GM21723 (cell line): ENCODE measurements at regions not wholly inside any gene's neighbourhood (a gene's known extent, or its start where the extent isn't known, plus 50 kb on each side); places are given as distances from the start of the nearest gene placed in this dataset.

Experiments used
- ATAC-seq: cut with Tn5 transposase; IDR thresholded peaks from one replicate; pipeline ENCODE4 v1.9.1; 2021; ENCODE audit warnings: mild to moderate bottlenecking, moderate library complexity; ENCODE audit not compliant: unreplicated experiment

DNA sequence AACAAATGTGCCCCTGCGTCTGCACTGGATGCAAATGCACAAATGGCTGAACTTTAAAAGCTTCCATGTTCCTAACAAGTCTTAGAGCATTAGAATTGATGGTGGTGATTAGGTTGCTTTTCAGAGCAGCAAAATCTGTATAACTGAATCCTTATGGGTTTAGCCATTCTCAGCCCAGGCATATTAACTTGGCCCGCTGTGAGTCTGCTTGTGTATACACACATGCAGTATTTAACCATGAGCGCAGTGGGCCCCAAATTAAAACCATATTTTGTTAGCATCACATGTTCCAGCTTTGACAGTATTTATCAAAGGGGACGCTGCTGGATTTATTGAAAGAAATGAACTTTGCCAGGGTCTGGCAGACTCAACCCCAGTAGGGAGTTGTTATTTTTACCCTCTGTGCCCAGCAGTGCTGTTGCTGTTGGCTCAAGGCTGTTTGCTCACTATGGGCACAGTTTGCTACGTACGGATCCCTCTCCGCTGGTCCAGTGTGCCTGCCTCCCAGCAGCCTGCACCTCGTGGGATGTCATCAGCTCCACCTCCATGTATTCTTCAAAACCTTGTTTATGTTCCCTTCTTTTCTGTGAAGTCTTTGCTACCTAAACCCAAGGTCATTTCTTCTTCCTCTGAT lies 144.7 kb downstream of the QRSL1 start:
- ATAC-seq, result no peak

GRCh38 chr6:106773522-106773921 lies 144.1 kb downstream of the QRSL1 start:
- no peak for ATAC-seq

- no peak for ATAC-seq
These were observed 143.1 kb downstream of the QRSL1 start for GRCh38 chr6:106772270-106773142.

DNA sequence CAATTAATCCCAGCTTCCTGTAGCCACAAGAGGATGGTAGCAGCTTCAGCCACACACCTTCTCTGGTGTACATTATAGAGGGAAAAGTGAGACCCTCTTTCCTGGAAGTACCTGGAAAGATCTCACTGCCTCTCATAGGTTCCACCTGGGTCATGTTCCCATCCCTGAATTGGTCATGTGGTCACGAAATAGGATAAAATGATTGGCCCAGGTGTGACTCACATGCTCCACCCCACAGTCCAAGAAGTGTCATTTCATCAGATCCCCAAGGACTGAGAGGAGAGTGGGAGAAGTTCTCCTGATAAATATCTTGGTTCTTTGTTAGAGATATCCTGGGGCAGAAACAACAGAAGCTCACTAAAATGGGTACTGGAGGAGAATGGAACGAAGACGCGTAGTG lies 142.4 kb downstream of the QRSL1 start:
- no peak for ATAC-seq

GRCh38 chr6:106770663-106771062 lies 141.3 kb downstream of the QRSL1 start:
- ATAC-seq, result no peak

GRCh38 chr6:106770081-106770480 lies 140.7 kb downstream of the QRSL1 start:
- no peak for ATAC-seq

- no peak for ATAC-seq
These were observed 137.9 kb downstream of the QRSL1 start for GRCh38 chr6:106767271-106767670.

- ATAC-seq, result no peak
These were observed 136.8 kb downstream of the QRSL1 start for GRCh38 chr6:106766201-106766600.

- no peak for ATAC-seq
These were observed 136.1 kb downstream of the QRSL1 start for GRCh38 chr6:106765496-106765895.

- no peak for ATAC-seq
These were observed 135.1 kb downstream of the QRSL1 start for GRCh38 chr6:106764353-106764980.

- ATAC-seq, result no peak
These were observed 134.0 kb downstream of the QRSL1 start for GRCh38 chr6:106763361-106763760.

- no peak for ATAC-seq
These were observed 131.8 kb downstream of the QRSL1 start for GRCh38 chr6:106761160-106761559.

DNA sequence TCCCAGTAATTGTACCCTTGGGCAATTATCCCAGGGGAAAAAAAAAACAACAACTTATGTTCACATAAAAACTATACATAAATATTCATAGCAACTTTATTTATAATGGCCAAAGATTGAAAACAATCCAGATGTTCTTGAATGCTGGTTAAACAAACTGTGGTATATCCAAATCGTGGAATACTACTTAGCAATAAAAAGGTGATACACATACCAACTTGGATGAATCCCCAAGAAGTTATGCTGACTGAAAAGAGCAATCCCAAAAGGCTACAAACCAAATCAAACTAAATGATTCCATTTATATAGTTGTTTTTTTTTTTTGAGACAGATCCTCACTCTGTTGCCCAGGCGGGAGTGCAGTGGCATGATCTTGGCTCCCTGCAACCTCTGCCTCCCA lies 129.7 kb downstream of the QRSL1 start:
- no peak for ATAC-seq

DNA sequence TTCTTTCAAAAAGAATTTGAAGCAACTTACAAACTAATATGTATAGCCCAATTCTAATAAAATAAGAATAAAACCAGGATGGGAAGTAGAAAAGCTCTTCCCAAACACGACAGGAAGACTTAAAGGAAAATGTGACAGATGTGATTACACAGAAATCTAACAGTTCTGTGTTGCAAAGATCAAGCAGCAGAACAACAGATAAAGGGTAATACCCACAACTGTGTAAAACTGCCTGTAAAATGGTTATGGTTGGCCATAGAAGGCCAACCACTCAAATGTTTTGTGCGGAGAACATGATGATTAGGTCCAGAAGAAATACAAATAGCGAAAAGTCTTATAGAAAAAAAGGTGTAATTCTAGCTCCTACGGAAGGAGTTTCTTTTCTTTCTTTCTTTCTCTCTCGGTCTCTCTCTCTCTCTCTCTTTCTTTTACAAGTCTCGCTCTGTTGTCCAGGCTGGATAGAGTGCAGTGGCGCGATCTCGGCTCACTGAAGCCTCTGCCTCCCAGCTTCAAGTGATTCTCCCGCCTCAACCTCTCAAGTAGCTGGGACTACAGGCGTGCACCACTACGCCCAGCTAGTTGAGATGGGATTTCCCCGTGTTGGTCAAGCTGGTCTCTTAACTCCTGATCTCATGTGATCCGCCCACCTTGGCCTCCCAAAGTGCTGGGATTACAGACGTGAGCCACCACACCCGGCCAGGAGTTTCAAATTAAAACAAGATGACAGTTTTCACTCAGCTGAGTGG lies 128.5 kb downstream of the QRSL1 start:
- no peak for ATAC-seq

DNA sequence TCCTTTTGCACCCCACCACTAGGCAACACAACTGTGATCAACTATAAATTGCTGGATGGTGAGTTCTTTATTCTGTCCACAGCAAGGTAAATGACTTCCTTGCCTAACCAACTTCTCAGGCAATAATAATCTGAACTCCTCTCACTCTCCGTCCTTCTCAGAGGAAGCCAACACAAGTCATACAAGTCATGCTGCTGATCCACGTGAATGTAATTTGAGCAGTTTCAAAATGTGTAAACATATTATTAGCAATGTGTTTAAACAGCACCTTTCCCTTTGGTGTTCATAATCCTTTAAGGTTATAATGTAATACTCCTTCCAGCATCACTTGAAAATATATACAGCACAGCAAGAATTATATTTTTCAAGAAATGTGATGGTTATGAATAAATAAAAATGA lies 127.9 kb downstream of the QRSL1 start:
- ATAC-seq, result no peak

- no peak for ATAC-seq
These were observed 124.8 kb downstream of the QRSL1 start for GRCh38 chr6:106754215-106754614.

GRCh38 chr6:106752641-106753040 lies 123.3 kb downstream of the QRSL1 start:
- ATAC-seq, result no peak

- no peak for ATAC-seq
These were observed 122.3 kb downstream of the QRSL1 start for GRCh38 chr6:106751501-106752252.

- ATAC-seq, result no peak
These were observed 121.6 kb downstream of the QRSL1 start for GRCh38 chr6:106750946-106751345.

DNA sequence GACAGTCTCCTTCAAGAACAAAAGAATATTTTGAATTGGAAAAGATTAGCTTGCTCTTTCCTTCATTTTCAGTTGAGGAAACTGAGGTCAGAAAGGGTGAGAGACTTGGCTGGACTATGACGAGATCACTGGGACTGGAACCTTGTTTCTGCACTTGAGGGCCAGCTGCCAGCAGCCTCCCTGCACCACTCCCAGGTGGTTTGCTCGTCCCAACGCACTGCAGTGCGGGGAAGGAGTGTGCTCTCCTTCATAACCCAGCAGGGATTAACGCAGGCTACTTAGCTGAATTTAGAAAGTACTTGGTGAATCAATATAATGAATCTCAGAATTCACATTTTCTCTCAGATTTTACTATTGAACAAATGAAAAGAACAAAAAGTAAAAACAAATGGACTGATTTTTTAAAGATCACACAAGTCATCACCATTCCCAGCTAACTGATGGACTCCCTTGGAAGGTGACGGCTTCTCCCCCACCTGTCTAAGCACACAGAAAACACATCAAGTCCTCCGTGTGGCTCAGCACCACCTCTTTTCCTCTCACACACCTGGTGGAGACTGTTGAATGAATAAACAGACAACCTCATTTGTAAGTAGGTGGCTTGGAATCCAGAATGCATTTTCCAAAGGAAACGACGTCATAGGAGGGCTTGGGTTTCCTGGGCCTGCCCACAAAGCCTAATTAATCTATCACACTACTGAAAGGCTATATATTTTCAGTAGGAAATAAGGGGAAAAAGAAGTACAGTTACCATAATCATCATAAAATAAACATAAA lies 121.0 kb downstream of the QRSL1 start:
- ATAC-seq, result no peak
